H9 (cell line): ENCODE measurements at regions not wholly inside any gene's neighbourhood (a gene's known extent, or its start where the extent isn't known, plus 50 kb on each side); places are given as distances from the start of the nearest gene placed in this dataset.

Experiments
- DNase-seq: peaks from one replicate; pipeline ENCODE4 v3.0.0-alpha.2; 2017
- H2AFZ ChIP-seq: one replicate; pipeline ENCODE4 v1.6.1; 2013; ENCODE audit warnings: mild to moderate bottlenecking, low read length, control low read depth, moderate library complexity
- H2AK5ac ChIP-seq: 2 replicates; pipeline ENCODE4 v1.6.1; 2013; ENCODE audit warnings: low read length, control low read depth, mixed read lengths; ENCODE audit not compliant: insufficient read length
- H2BK120ac ChIP-seq: one replicate; pipeline ENCODE4 v1.6.1; 2013; ENCODE audit warnings: low read depth, mild to moderate bottlenecking, low read length, control low read depth, inconsistent platforms; ENCODE audit not compliant: poor library complexity, severe bottlenecking
- H2BK12ac ChIP-seq: 2 replicates; pipeline ENCODE4 v1.6.1; 2013; ENCODE audit warnings: low read length, control low read depth, mixed read lengths, low read depth; ENCODE audit not compliant: insufficient read length
- H2BK15ac ChIP-seq: 2 replicates; pipeline ENCODE4 v1.6.1; 2013; ENCODE audit warnings: low read depth, low read length, control low read depth
- H2BK20ac ChIP-seq: one replicate; pipeline ENCODE4 v1.6.1; 2013; ENCODE audit warnings: low read depth, mild to moderate bottlenecking, low read length, control low read depth, inconsistent platforms; ENCODE audit not compliant: poor library complexity, severe bottlenecking
- H2BK5ac ChIP-seq: 2 replicates; pipeline ENCODE4 v1.6.1; 2013; ENCODE audit warnings: low read length, control low read depth, mixed read lengths; ENCODE audit not compliant: insufficient read length
- H3K14ac ChIP-seq: 2 replicates; pipeline ENCODE4 v1.6.1; 2013; ENCODE audit warnings: low read length, control low read depth; ENCODE audit not compliant: insufficient read depth
- H3K18ac ChIP-seq: 2 replicates; pipeline ENCODE4 v1.6.1; 2013; ENCODE audit warnings: low read depth, mild to moderate bottlenecking, mixed read lengths, low read length, control low read depth; ENCODE audit not compliant: insufficient read length
- H3K23ac ChIP-seq: 2 replicates; pipeline ENCODE4 v1.6.1; 2013; ENCODE audit warnings: low read length, control low read depth, mixed read lengths, low read depth; ENCODE audit not compliant: insufficient read length
- H3K23me2 ChIP-seq: 2 replicates; pipeline ENCODE4 v1.6.1; 2013; ENCODE audit warnings: low read depth, mild to moderate bottlenecking, mixed read lengths, low read length, control low read depth; ENCODE audit not compliant: insufficient read length, poor library complexity, severe bottlenecking
- H3K27ac ChIP-seq: 2 replicates; pipeline ENCODE4 v1.5.1; 2013; ENCODE audit warnings: low read length, control low read depth, mixed read lengths, low read depth; ENCODE audit not compliant: insufficient read length
- H3K27me3 ChIP-seq: 2 replicates; pipeline ENCODE4 v1.6.1; 2013; ENCODE audit warnings: low read length, control low read depth, inconsistent platforms; ENCODE audit not compliant: insufficient read depth
- H3K4ac ChIP-seq: 2 replicates; pipeline ENCODE4 v1.6.1; 2013; ENCODE audit warnings: low read depth, mild to moderate bottlenecking, control low read depth, inconsistent platforms, low read length, moderate library complexity
- H3K4me1 ChIP-seq: 2 replicates; pipeline ENCODE4 v1.6.1; 2013; ENCODE audit warnings: low read length, control low read depth, inconsistent platforms; ENCODE audit not compliant: insufficient read depth
- H3K4me2 ChIP-seq: 2 replicates; pipeline ENCODE4 v1.6.1; 2013; ENCODE audit warnings: low read length, control low read depth, mixed read lengths; ENCODE audit not compliant: insufficient read length, insufficient read depth
- H3K56ac ChIP-seq: 2 replicates; pipeline ENCODE4 v1.6.1; 2013; ENCODE audit warnings: low read depth, mild to moderate bottlenecking, mixed read lengths, low read length, control low read depth; ENCODE audit not compliant: insufficient read length
- H3K79me1 ChIP-seq: 2 replicates; pipeline ENCODE4 v1.6.1; 2013; ENCODE audit warnings: low read depth, mild to moderate bottlenecking, moderate library complexity, low read length, control low read depth, inconsistent platforms; ENCODE audit not compliant: insufficient read depth, poor library complexity, severe bottlenecking
- H3K79me2 ChIP-seq: 2 replicates; pipeline ENCODE4 v1.6.1; 2013; ENCODE audit warnings: low read length, control low read depth, inconsistent platforms; ENCODE audit not compliant: insufficient read depth
- H3K9ac ChIP-seq: 2 replicates; pipeline ENCODE4 v1.6.1; 2013; ENCODE audit warnings: low read length, control low read depth, mixed read lengths; ENCODE audit not compliant: insufficient read length; ENCODE audit errors: extremely low read depth
- H3K9me3 ChIP-seq: one replicate; pipeline ENCODE4 v1.6.1; 2013; ENCODE audit warnings: low read depth, low read length, inconsistent platforms; ENCODE audit not compliant: control insufficient read depth
- H3T11ph ChIP-seq: one replicate; pipeline ENCODE4 v1.6.1; 2013; ENCODE audit warnings: mild to moderate bottlenecking, low read length, control low read depth, inconsistent platforms
- H4K20me1 ChIP-seq: one replicate; pipeline ENCODE4 v1.6.1; 2013; ENCODE audit not compliant: control insufficient read depth, insufficient read length, insufficient read depth
- H4K5ac ChIP-seq: 2 replicates; pipeline ENCODE4 v1.6.1; 2013; ENCODE audit warnings: low read depth, mild to moderate bottlenecking, mixed read lengths, low read length, control low read depth; ENCODE audit not compliant: insufficient read length
- H4K8ac ChIP-seq: replicated peaks from 2 replicates; pipeline ENCODE4 v1.6.1; 2013; ENCODE audit warnings: low read length, control low read depth, mixed read lengths, low read depth; ENCODE audit not compliant: insufficient read length
- H4K91ac ChIP-seq: 2 replicates; pipeline ENCODE4 v1.6.1; 2013; ENCODE audit warnings: low read depth, mild to moderate bottlenecking, moderate library complexity, mixed read lengths, low read length, control low read depth; ENCODE audit not compliant: insufficient read length
- H3K27ac Mint-ChIP-seq, 3 experiments: 2 replicates in 2 of 3; 3 replicates in 1 of 3; pipeline ENCODE4 v1.8.0; 2020 to 2021; ENCODE audit warnings: mixed read lengths in 3 of 3, mild to moderate bottlenecking in 1 of 3, moderate library complexity in 1 of 3
- H3K27me3 Mint-ChIP-seq: 2 replicates; pipeline ENCODE4 v1.8.0; 2021; ENCODE audit warnings: low read depth, mild to moderate bottlenecking, moderate library complexity, mixed read lengths
- H3K36me3 Mint-ChIP-seq, 3 experiments: 2 replicates in 2 of 3; 3 replicates in 1 of 3; pipeline ENCODE4 v1.8.0; 2020 to 2021; ENCODE audit warnings: low read depth in 3 of 3, mixed read lengths in 3 of 3; ENCODE audit not compliant: insufficient read depth in 1 of 3
- H3K4me1 Mint-ChIP-seq, 2 experiments: 2 replicates each; pipeline ENCODE4 v1.8.0; 2020; ENCODE audit warnings: mixed read lengths in 2 of 2
- H3K4me3 Mint-ChIP-seq, 2 experiments: 2 replicates in 1 of 2; 3 replicates in 1 of 2; pipeline ENCODE4 v1.8.0; 2020 to 2021; ENCODE audit warnings: mild to moderate bottlenecking in 2 of 2, mixed read lengths in 2 of 2, moderate library complexity in 1 of 2
- H3K9me3 Mint-ChIP-seq, 2 experiments: 2 replicates in 1 of 2; 3 replicates in 1 of 2; pipeline ENCODE4 v1.8.0; 2020; ENCODE audit warnings: mild to moderate bottlenecking in 2 of 2, mixed read lengths in 2 of 2, moderate library complexity in 1 of 2
- CTCF ChIP-seq: fragments of 200-600 bp; sonication (generic); conservative IDR thresholded peaks from 3 replicates; pipeline ENCODE4 v1.8.0; 2021; ENCODE audit warnings: antibody characterized with exemption, mild to moderate bottlenecking

- Histone ChIP-seq H2BK20ac (no peak overlapping the region), H3K14ac (no peak overlapping the region), H4K5ac (no peak overlapping the region), H3K27ac (no peak overlapping the region), H3K9me3 (no peaks in the 10 kb centered on the region), H3K56ac (no peak overlapping the region), H3K4me2 (no peak overlapping the region), H2BK12ac (no peak overlapping the region), H3K79me2 (no peaks in the 10 kb centered on the region), H2AK5ac (no peak overlapping the region), H4K8ac (no peak overlapping the region), H2BK5ac (no peak overlapping the region), H3K4ac (no peak overlapping the region), H3K23ac (no peak overlapping the region), H2BK120ac (no peak overlapping the region), H3T11ph (no peak overlapping the region), H3K27me3 (no peaks in the 10 kb centered on the region), H2BK15ac (no peak overlapping the region), H3K23me2 (no peaks in the 10 kb centered on the region), H3K18ac (no peak overlapping the region), H3K4me1 (no peaks in the 10 kb centered on the region), H3K9ac (no peak overlapping the region), H3K79me1 (no peaks in the 10 kb centered on the region), H4K20me1 (no peaks in the 10 kb centered on the region), H4K91ac (no peak overlapping the region), H2AFZ (no peak overlapping the region)
- Mint-ChIP-seq H3K9me3 (no peaks in the 10 kb centered on the region), H3K4me3 (no peak overlapping the region), H3K27ac (no peak overlapping the region), H3K27me3 (no peaks in the 10 kb centered on the region), H3K36me3 (no peaks in the 10 kb centered on the region), H3K4me1 (no peaks in the 10 kb centered on the region)
- TF ChIP-seq CTCF = no peak
- no peak for DNase-seq
These were observed 937.2 kb upstream of the TYRP1 start for GRCh38 chr9:11755951-11756350.
